Activated naive CD8-positive, alpha-beta T cell treated with anti-CD3 and anti-CD28 coated beads, Interleukin-2, amount 10 ng/mL, durations not matched to agents 7 days and 5 days (primary cell): ENCODE measurements at regions not wholly inside any gene's neighbourhood (a gene's known extent, or its start where the extent isn't known, plus 50 kb on each side); places are given as distances from the start of the nearest gene placed in this dataset.
"Not testable (repeated sequence)": the region's sequence is repeated elsewhere in the genome, so short reads cannot be mapped to it uniquely, and the experiment has no call there.

Experiments used
- ATAC-seq: fragments of 150-1000 bp; cut with Tn5 transposase; one replicate; pipeline ENCODE4 v1.10.0; 2021; ENCODE audit warnings: low read depth, moderate library complexity
- POLR2A ChIA-PET: fragments of 350-600 bp; sonication (Branson Sonifier 250); formaldehyde crosslinking; loops from one replicate; lab custom pipeline; 2021; ENCODE audit warnings: antibody characterized with exemption; lab: Charles Lee
- DNase-seq: peaks from one replicate; pipeline ENCODE4 v3.0.0; 2021
- H3K27ac Mint-ChIP-seq: one replicate; pipeline ENCODE4 v1.8.0; 2022; ENCODE audit warnings: mild to moderate bottlenecking, mixed read lengths
- H3K27me3 Mint-ChIP-seq: one replicate; pipeline ENCODE4 v1.8.0; 2022; ENCODE audit warnings: mild to moderate bottlenecking, moderate library complexity, mixed read lengths
- H3K36me3 Mint-ChIP-seq: one replicate; pipeline ENCODE4 v1.8.0; 2021; ENCODE audit warnings: mild to moderate bottlenecking, mixed read lengths
- H3K4me1 Mint-ChIP-seq: one replicate; pipeline ENCODE4 v1.8.0; 2021; ENCODE audit warnings: mixed read lengths
- H3K4me3 Mint-ChIP-seq: one replicate; pipeline ENCODE4 v1.8.0; 2022; ENCODE audit warnings: mild to moderate bottlenecking, moderate library complexity, mixed read lengths
- H3K9me3 Mint-ChIP-seq: one replicate; pipeline ENCODE4 v1.8.0; 2021; ENCODE audit warnings: mixed read lengths

DNA sequence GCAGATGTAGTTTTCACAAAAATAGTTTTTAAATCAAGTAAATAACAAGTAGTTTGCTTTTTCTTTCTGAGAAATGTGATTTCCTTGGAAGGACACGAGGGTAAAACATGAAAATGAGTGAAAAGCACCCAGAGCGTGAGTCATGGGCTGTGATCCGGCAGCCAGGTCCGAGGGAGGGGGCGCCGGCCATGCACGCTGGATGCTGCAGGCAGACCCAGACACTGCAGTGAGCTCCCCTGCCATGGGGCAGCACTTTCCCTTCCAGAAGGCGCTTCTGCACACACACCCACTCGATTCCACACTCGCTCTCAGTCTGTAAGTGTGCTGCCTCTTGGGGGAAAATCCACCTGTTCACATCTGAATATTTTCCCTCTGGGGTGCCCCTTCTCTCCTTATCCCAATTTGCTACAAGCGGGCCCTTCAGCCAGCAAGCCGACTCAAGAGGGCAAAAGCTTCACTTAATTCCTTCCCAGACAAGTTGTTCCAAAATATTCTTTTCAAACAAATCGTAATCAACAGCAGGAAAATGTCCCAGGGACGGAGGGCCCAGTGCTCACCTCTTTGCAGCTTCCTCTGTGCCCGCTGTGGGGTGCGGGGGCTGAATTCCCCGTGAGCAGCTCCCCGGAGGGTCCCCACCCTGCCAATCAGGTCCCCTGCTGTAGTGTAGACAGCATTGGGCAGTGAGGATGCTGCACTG, 87.0 kb upstream of the ID2 start:
- H3K9me3 Mint-ChIP-seq: no peaks in the 10 kb centered on the region
- H3K36me3 Mint-ChIP-seq: no peaks in the 10 kb centered on the region
- ATAC-seq (no peak), DNase-seq (no peak)
- POLR2A ChIA-PET: no interaction called here
- H3K4me3 Mint-ChIP-seq: no peak overlapping the region
- peaks cover 4% of the 10 kb centered on the region for H3K4me1 Mint-ChIP-seq
- H3K27me3 Mint-ChIP-seq: peaks cover 28% of the 10 kb centered on the region
- no peak overlapping the region for H3K27ac Mint-ChIP-seq

DNA sequence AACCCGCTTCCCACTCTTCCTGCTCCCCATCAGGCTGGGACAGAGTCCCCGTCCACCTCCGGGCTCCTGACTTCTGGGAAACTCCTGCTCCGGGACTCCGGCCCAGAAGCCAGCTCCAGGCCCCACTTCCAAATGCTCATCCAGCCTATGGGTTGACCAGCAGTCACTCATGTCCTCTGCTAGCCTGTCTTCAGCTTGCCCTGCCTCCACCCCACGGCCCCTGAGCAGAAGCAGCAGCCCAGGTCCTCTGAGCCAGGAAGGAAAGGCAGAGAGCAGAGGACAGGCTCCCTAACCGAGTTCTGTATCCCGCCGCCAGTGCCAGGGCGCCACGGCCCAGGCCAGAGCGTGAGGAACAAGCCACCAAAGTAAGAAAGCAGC, 86.4 kb upstream of the ID2 start:
- H3K4me1 Mint-ChIP-seq: peaks cover 3% of the 10 kb centered on the region
- POLR2A ChIA-PET: no interaction called here
- no peaks in the 10 kb centered on the region for H3K36me3 Mint-ChIP-seq
- no peak overlapping the region for H3K4me3 Mint-ChIP-seq
- DNase-seq: no peak
- H3K27me3 Mint-ChIP-seq: peaks cover 22% of the 10 kb centered on the region
- no peak for ATAC-seq
- H3K27ac Mint-ChIP-seq: no peak overlapping the region
- no peaks in the 10 kb centered on the region for H3K9me3 Mint-ChIP-seq

DNA sequence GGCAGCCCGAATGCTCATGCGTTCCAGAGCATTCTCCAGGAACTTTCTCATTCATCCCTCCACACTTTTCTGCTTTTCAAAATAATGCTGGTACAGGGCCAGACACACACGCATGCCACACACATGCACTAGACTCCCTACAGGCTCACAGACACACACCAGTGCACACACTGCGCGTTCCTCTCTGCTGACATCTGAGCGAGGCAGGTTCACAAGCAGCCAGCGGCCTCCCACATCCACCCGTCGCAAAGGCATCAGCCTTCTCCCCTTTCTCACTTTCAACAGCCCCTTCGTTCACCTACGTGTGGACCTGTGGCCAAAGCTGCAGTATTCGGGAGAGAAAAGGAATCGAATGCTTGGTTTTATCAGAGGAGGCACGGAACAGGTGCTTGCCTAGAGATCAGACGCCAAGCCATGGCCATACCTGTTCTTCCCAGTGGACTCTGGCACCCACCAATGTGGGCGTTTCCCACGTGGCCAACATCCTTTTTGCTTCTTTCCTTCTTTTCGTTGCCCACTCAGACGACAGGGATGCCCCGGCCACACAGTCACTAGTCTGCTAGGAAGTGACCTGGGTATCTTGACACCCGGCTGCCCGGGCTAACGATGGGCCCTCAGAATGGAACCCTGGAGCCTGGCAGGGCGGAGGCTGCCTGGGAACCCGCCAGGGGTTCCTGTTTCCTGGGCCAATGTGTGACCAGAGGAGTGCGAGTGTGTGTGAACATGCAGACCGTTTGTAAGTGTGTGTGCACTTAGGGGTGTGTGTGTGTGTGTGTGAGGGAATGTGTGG, 85.8 kb upstream of the ID2 start:
- no peaks in the 10 kb centered on the region for H3K36me3 Mint-ChIP-seq
- peaks cover 19% of the 10 kb centered on the region for H3K27me3 Mint-ChIP-seq
- H3K4me3 Mint-ChIP-seq: no peak overlapping the region
- H3K27ac Mint-ChIP-seq: no peak overlapping the region
- H3K9me3 Mint-ChIP-seq: no peaks in the 10 kb centered on the region
- no peak for DNase-seq
- POLR2A ChIA-PET: no interaction called here
- H3K4me1 Mint-ChIP-seq: peaks cover 3% of the 10 kb centered on the region
- ATAC-seq: no peak

DNA sequence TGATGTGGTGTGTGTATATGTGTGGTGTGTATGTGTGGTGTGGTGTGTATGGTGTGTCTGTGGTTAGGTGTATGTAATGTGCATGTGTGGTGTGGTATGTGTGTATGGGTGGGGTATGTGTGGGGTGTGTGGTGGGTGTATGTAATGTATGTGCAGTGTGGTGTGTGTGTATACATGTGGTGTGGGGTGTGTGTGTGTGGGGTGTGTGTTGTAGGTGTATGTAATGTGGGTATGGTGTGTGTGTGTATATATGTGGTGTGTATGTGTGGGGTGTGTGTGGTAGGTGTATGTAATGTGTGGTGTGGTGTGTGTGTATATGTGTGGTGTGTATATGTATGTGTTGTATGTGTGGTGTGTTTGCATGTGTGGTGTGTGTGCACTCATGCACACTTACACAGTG, 84.8 kb upstream of the ID2 start:
- no peaks in the 10 kb centered on the region for H3K36me3 Mint-ChIP-seq
- no peak overlapping the region for H3K27ac Mint-ChIP-seq
- H3K9me3 Mint-ChIP-seq: no peaks in the 10 kb centered on the region
- ATAC-seq: no peak
- H3K4me1 Mint-ChIP-seq: peaks cover 3% of the 10 kb centered on the region
- DNase-seq: no peak
- H3K4me3 Mint-ChIP-seq: no peak overlapping the region
- peaks cover 12% of the 10 kb centered on the region for H3K27me3 Mint-ChIP-seq
- POLR2A ChIA-PET: no interaction called here

DNA sequence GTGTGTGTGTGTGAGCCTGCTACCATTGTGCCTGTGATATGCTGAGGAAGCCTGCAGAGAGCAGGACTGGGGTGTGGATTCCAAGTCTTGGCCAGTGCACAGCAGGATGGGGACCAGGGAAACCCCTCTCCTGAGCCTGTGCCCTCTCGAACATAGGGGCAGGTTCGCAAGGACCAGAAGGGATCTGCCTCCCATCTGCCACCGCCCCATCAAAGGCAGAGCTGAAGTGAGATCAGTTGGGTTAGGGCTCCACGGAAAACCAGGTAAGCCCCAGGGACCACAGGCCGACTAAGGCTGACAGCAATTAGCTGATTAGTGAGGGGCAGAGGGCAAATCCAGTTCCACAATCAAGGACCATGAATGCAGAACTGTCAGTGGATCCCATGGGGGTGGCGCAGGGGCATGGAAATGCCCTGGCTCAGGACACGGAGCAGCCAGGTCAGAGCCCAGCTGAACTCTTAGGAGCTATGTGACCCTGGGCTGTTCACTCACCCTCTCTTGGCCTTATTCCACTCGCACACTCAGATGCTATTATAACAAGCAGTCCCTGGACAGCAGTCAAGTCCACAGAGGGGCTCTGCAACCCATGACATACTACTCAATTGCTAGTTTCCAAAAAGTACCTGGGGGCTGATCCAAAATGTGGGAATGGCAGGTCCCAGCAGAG, 84.2 kb upstream of the ID2 start:
- Mint-ChIP-seq H3K27ac (no peak overlapping the region), H3K4me1 (peaks cover 3% of the 10 kb centered on the region), H3K9me3 (no peaks in the 10 kb centered on the region), H3K36me3 (no peaks in the 10 kb centered on the region), H3K27me3 (peaks cover 9% of the 10 kb centered on the region), H3K4me3 (no peak overlapping the region)
- ATAC-seq: no peak
- POLR2A ChIA-PET: no interaction called here
- no peak for DNase-seq

DNA sequence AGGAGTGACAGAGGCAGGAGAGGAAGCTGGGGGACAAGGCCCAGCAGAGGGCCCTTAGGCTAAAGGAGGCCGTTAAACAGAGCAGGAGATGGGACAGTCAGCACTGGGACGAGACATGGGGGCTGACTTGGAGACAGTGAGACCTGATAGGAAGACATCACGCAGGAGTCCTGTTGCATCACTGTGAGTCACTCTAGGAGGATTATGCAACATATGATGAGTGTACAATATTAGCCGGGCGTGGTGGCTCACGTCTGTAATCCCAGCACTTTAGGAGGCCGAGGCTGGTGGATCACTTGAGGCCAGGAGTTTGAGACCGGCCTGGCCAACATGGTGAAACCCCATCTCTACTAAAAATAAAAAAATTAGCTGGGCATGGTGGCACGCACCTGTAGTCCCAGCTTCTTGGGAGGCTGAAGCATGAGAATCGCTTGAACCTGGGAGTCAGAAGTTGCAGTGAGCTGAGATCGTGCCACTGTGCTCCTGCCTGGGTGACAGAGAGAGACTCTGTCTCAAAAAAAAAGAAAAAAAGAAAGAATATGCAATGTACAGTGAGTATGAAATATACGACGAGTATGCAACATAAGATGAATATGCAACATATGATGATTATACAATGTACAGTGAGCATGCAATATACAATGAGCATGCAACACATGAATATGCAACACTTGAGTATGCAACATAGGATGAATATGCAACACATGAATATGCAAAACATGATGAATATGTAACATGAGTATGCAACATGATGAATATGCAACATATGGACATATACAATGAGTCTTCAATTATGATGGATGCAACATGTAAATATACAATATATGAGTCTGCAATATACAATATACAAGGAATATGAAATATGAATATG, 83.3 kb upstream of the ID2 start:
- Mint-ChIP-seq H3K4me3 (no peak overlapping the region), H3K4me1 (peaks cover 3% of the 10 kb centered on the region), H3K27ac (no peak overlapping the region), H3K9me3 (no peaks in the 10 kb centered on the region), H3K27me3 (peaks cover 9% of the 10 kb centered on the region), H3K36me3 (no peaks in the 10 kb centered on the region)
- POLR2A ChIA-PET: no interaction called here
- no peak for DNase-seq
- no peak for ATAC-seq

DNA sequence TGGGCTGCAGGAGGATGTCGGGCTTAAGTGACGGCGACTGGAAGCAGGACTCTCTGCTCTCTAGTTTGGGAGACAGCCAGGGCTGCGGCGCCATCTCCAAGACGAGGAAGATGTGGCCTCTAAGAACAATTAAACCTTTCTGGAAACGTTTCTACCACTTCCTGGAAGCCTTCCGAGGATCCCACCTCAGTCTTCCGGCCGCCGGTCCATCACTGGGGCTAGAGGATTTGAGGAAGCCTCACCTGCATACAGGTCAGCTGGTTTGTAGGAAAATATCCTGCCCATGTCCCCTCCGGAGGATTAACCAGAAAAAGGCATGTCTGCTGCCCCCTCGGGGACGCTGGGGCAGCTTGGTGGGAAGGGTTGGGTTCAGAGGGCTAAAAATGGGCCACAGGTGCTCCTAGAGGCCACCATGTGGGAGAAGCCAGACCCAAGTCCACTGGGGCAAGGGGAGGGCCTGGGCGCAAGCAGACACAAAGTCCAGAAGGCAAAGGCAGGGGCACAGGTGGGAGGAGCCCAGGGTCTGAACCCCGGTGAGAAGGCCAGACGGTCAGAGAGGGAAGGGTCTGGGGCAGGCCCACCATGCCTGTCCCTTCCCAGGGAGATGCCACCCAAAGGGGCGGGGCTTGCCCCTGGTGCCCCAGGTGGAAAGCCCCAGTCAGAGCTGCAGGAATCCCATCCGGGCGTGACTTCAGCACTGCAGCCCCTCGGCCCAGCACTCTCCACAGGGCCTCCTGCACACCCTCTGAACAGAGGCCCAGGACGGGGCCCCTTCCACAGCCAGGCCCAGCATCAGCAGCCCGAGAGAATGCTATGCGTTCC, 82.2 kb upstream of the ID2 start:
- ATAC-seq (no peak), DNase-seq (no peak)
- H3K36me3 Mint-ChIP-seq: no peaks in the 10 kb centered on the region
- H3K4me1 Mint-ChIP-seq: peaks cover 3% of the 10 kb centered on the region
- POLR2A ChIA-PET: no interaction called here
- no peak overlapping the region for H3K4me3 Mint-ChIP-seq
- H3K9me3 Mint-ChIP-seq: no peaks in the 10 kb centered on the region
- H3K27me3 Mint-ChIP-seq: peaks cover 6% of the 10 kb centered on the region
- no peak overlapping the region for H3K27ac Mint-ChIP-seq

DNA sequence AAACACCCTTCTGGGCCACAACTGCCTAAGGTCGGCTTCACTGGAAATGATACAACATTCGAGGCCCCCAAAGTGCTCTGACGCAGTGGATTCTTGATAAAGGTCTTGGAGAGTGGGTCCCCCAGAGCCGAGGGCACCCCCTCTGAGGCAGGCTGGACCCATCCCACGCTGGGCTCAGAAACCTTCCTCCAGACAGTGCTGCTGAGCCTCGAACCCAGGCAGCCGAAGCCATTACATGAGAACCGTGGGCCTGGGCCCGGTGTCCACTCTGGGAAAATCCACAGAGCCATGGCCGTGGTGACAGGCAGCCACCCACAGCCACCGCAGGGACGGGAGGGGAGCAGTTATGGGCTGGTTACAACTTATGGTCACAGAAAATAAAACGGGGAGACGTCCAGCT, 81.4 kb upstream of the ID2 start:
- Mint-ChIP-seq H3K36me3 (no peaks in the 10 kb centered on the region), H3K27me3 (peaks cover 1% of the 10 kb centered on the region), H3K27ac (no peak overlapping the region), H3K4me3 (no peak overlapping the region), H3K9me3 (no peaks in the 10 kb centered on the region), H3K4me1 (peaks cover 3% of the 10 kb centered on the region)
- POLR2A ChIA-PET: no interaction called here
- DNase-seq: no peak
- ATAC-seq: no peak

DNA sequence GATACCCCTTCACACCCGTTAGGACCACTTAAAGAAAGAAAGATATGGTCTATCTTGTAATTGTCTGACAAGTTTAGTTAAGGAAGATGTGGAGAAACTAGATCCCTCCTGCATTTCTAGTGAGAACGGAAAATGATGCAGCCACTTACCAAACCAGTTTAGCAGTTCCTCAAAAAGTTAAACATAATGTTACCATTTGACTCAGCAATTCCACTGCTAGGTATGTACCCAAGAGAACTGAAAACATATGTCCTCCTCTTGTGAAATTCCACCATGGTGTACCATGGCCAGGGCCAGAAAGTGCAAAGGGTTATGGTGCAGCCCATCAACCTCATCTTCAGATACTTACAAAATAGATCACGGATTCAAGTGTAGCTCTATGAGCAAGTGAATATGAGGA, 79.0 kb upstream of the ID2 start:
- H3K27ac Mint-ChIP-seq: no peak overlapping the region
- H3K4me3 Mint-ChIP-seq: no peak overlapping the region
- DNase-seq: no peak
- no peaks in the 10 kb centered on the region for H3K36me3 Mint-ChIP-seq
- no peaks in the 10 kb centered on the region for H3K9me3 Mint-ChIP-seq
- H3K4me1 Mint-ChIP-seq: peaks cover 10% of the 10 kb centered on the region
- POLR2A ChIA-PET: no interaction called here
- ATAC-seq: no peak
- peaks cover 1% of the 10 kb centered on the region for H3K27me3 Mint-ChIP-seq

DNA sequence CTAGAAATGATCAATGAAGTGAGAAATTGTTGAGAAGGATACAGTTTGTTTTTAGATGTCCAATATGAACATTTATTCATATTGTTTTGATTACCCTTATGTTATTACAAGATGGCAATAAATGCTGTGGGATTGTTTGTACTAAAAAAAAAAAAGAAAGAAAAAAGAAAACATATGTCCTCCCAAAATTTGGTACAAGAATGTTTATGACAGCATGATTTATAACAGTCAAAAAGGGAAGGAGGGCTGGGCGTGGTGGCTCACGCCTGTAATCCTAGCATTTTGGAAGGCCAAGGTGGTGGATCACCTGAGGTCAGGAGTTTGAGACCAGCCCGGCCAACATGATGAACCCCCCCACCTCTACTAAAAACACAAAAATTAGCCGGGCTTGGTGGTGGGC, 78.5 kb upstream of the ID2 start:
- H3K4me3 Mint-ChIP-seq, POLR2A ChIA-PET, H3K27me3 Mint-ChIP-seq, DNase-seq, ATAC-seq, H3K36me3 Mint-ChIP-seq, H3K9me3 Mint-ChIP-seq, H3K27ac Mint-ChIP-seq: not testable (repeated sequence)
- peaks cover 13% of the 10 kb centered on the region for H3K4me1 Mint-ChIP-seq

DNA sequence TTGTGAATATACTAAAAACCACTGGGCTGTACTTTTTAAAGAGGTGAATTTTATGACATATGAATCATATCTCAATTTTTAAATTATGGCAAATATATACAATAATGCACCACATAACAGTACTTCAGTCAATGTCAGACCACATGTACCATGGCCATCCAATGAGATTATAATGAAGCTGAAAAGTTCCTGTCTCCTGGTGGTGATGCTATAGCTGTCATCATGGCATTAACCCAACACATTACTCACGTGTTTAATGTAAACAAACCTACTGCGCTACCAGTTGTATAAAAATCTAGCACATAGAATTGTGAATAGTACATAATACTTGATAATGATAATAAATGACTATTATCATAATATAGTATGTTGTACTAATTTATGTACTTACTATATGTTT, 77.6 kb upstream of the ID2 start:
- Mint-ChIP-seq H3K4me3 (no peak overlapping the region), H3K36me3 (no peaks in the 10 kb centered on the region), H3K27me3 (no peaks in the 10 kb centered on the region), H3K4me1 (peaks cover 22% of the 10 kb centered on the region), H3K27ac (no peak overlapping the region), H3K9me3 (no peaks in the 10 kb centered on the region)
- no peak for ATAC-seq
- DNase-seq: no peak
- POLR2A ChIA-PET: no interaction called here

DNA sequence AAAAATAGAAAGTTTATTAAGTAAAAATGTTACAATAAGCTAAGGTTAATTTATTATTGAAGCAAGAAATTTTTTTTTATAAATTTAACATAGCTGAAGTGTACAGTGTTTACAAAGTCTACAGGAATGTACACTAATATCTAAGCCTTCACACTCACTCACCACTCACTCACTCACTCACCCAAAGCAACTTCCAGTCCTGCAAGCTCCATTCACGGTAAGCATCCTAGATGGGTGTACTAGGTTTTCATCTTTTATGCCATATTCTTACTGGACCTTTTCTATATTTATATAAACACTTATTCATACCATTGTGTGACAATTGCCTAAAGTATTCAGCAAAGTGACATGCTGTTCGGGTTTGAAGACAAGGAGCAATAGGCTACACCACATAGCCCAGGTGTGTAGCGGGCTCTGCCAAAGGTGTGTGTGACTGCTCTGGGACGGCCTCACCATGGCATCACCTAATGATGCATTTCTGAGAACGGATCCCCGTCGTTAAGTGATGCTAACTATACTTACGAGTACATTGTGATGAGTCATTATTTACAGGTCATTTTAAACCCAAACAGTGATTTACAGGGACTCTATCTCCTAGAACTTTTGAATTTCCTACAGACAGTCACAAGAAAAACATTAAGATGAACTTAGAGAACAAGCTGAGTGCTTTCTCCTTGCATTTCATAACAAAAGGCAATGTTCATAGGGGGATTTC, 76.3 kb upstream of the ID2 start:
- Mint-ChIP-seq H3K4me3 (no peak overlapping the region), H3K27ac (no peak overlapping the region), H3K4me1 (peaks cover 23% of the 10 kb centered on the region), H3K36me3 (no peaks in the 10 kb centered on the region), H3K9me3 (peaks cover 3% of the 10 kb centered on the region), H3K27me3 (no peaks in the 10 kb centered on the region)
- ATAC-seq (no peak), DNase-seq (no peak)
- POLR2A ChIA-PET: interaction anchor here (1.4 kb wide), 1 partner anchor 73 kb away, joined by 3 read pairs; no protein-coding TSS in a partner anchor
